SK-N-SH (cell line): ENCODE measurements at regions not wholly inside any gene's neighbourhood (a gene's known extent, or its start where the extent isn't known, plus 50 kb on each side); places are given as distances from the start of the nearest gene placed in this dataset.

ENCODE experiments used
- CTCF ChIA-PET: fragments of 300-600, 350-600 bp; formaldehyde crosslinking; extraction: SDS; loops from one replicate; lab custom pipeline; 2021; lab: Yijun Ruan, JAX
- POLR2A ChIA-PET: fragments of 350-600 bp; sonication (Branson Sonifier 250); formaldehyde crosslinking; extraction: SDS; loops from one replicate; lab custom pipeline; 2020; ENCODE audit warnings: antibody characterized with exemption, inconsistent platforms; lab: Yijun Ruan, JAX
- DNase-seq: peaks from one replicate; pipeline ENCODE4 v3.0.0; 2012
- H2AFZ ChIP-seq: fragments of 200-600 bp; sonication (generic); 2 replicates; pipeline ENCODE4 v1.8.1; 2016; ENCODE audit warnings: antibody characterized with exemption, mild to moderate bottlenecking, low read depth
- H3F3A ChIP-seq: fragments of 200-600 bp; sonication (generic); replicated peaks from 2 replicates; pipeline ENCODE3; 2016; ENCODE audit warnings: antibody characterized with exemption, mild to moderate bottlenecking; ENCODE audit not compliant: insufficient read depth
- H3K27ac ChIP-seq, 2 experiments: fragments of 200-500 bp in 1 of 2; fragments of 200-600 bp in 1 of 2; sonication (Bioruptor generic) in 1 of 2; sonication (generic), shearing (Covaris generic) in 1 of 2; 2 replicates each; pipeline versions ENCODE4 v1.5.1 to v1.6.1; 2014 to 2016; ENCODE audit warnings: low read depth in 2 of 2, inconsistent platforms in 1 of 2, low read length in 1 of 2, mild to moderate bottlenecking in 1 of 2, mixed read lengths in 1 of 2
- H3K27me3 ChIP-seq: fragments of 200-600 bp; sonication (generic), shearing (Covaris generic); 2 replicates; pipeline ENCODE4 v1.6.1; 2016; ENCODE audit warnings: mixed run types; ENCODE audit not compliant: insufficient read depth
- H3K36me3 ChIP-seq, 2 experiments: fragments of 200-500 bp in 1 of 2; fragments of 200-600 bp in 1 of 2; sonication (Bioruptor generic) in 1 of 2; sonication (generic) in 1 of 2; replicated peaks in 1 of 2; 2 replicates each; pipeline versions ENCODE3 to v1.5.1; 2014 to 2016; ENCODE audit warnings: low read length in 1 of 2, mild to moderate bottlenecking in 1 of 2; ENCODE audit not compliant: insufficient read depth in 2 of 2, control insufficient read depth in 1 of 2
- H3K4me1 ChIP-seq, 2 experiments: fragments of 200-500 bp in 1 of 2; fragments of 200-600 bp in 1 of 2; sonication (Bioruptor generic) in 1 of 2; sonication (generic), shearing (Covaris generic) in 1 of 2; 2 replicates each; pipeline versions ENCODE4 v1.5.1 to v1.6.1; 2014 to 2016; ENCODE audit warnings: low read depth in 1 of 2, low read length in 1 of 2, mixed run types in 1 of 2; ENCODE audit not compliant: insufficient read depth in 2 of 2, control insufficient read depth in 1 of 2
- H3K4me2 ChIP-seq: fragments of 200-600 bp; sonication (generic), shearing (Covaris generic); 2 replicates; pipeline ENCODE4 v1.6.1; 2017; ENCODE audit warnings: mixed run types
- H3K4me3 ChIP-seq, 2 experiments: fragments of 200-500 bp in 1 of 2; fragments of 200-600 bp in 1 of 2; sonication (Bioruptor generic) in 1 of 2; sonication (generic), shearing (Covaris generic) in 1 of 2; 2 replicates each; pipeline versions ENCODE4 v1.5.1 to v1.8.1; 2014 to 2016; ENCODE audit warnings: low read depth in 2 of 2, inconsistent platforms in 1 of 2, low read length in 1 of 2, mild to moderate bottlenecking in 1 of 2, mixed read lengths in 1 of 2, moderate library complexity in 1 of 2
- H3K79me2 ChIP-seq: fragments of 200-600 bp; sonication (generic); 2 replicates; pipeline ENCODE4 v1.8.1; 2017; ENCODE audit warnings: mild to moderate bottlenecking; ENCODE audit not compliant: insufficient read depth
- H3K9ac ChIP-seq: fragments of 200-600 bp; sonication (generic); 2 replicates; pipeline ENCODE4 v1.6.1; 2017; ENCODE audit warnings: mixed run types
- H3K9me2 ChIP-seq: fragments of 200-600 bp; sonication (generic); 2 replicates; pipeline ENCODE4 v1.6.1; 2017; ENCODE audit warnings: mixed run types
- H3K9me3 ChIP-seq: fragments of 200-600 bp; sonication (generic); 2 replicates; pipeline ENCODE4 v1.6.1; 2017; ENCODE audit warnings: mixed run types, mild to moderate bottlenecking, moderate library complexity
- H4K20me1 ChIP-seq: fragments of 200-600 bp; sonication (generic); 2 replicates; pipeline ENCODE4 v1.6.1; 2017; ENCODE audit warnings: mild to moderate bottlenecking, mixed run types; ENCODE audit not compliant: insufficient read depth
- ELF1 ChIP-seq: IDR thresholded peaks from 2 replicates; pipeline ENCODE4 v1.4.0; 2012
- FOSL2 ChIP-seq: IDR thresholded peaks from 2 replicates; pipeline ENCODE4 v1.4.0; 2012; ENCODE audit warnings: low read depth, mild to moderate bottlenecking, moderate library complexity, borderline replicate concordance
- GATA2 ChIP-seq: sonication (generic); formaldehyde crosslinking; IDR thresholded peaks from 2 replicates; pipeline ENCODE4 v1.5.0; 2020; ENCODE audit warnings: mild to moderate bottlenecking, missing genetic modification reagents
- JUND ChIP-seq: IDR thresholded peaks from 2 replicates; pipeline ENCODE4 v1.4.0; 2012
- MEF2A ChIP-seq: IDR thresholded peaks from 2 replicates; pipeline ENCODE4 v1.4.0; 2012; ENCODE audit warnings: low read depth, borderline replicate concordance
- MXI1 ChIP-seq: IDR thresholded peaks from 2 replicates; pipeline ENCODE4 v1.6.1; 2012; ENCODE audit warnings: mild to moderate bottlenecking, low read depth, low read length, improper control_type of control experiment
- NFIC ChIP-seq: IDR thresholded peaks from 2 replicates; pipeline ENCODE4 v1.4.0; 2012; ENCODE audit warnings: borderline replicate concordance
- RAD21 ChIP-seq: IDR thresholded peaks from 2 replicates; pipeline ENCODE4 v1.6.1; 2012; ENCODE audit warnings: mild to moderate bottlenecking, low read length
- RCOR1 ChIP-seq: fragments of 150-350 bp; IDR thresholded peaks from 2 replicates; pipeline ENCODE4 v1.6.1; 2017; ENCODE audit warnings: antibody characterized with exemption, low read length
- RXRA ChIP-seq: IDR thresholded peaks from 2 replicates; pipeline ENCODE4 v1.4.0; 2012; ENCODE audit warnings: low read depth, mild to moderate bottlenecking, borderline replicate concordance
- SMC3 ChIP-seq: IDR thresholded peaks from 2 replicates; pipeline ENCODE4 v1.6.1; 2012; ENCODE audit warnings: low read depth, low read length, improper control_type of control experiment
- TAF1 ChIP-seq: IDR thresholded peaks from 2 replicates; pipeline ENCODE4 v1.6.1; 2012; ENCODE audit warnings: low read depth, mild to moderate bottlenecking, low read length, moderate library complexity, borderline replicate concordance
- YY1 ChIP-seq: IDR thresholded peaks from 2 replicates; pipeline ENCODE4 v1.4.0; 2012; ENCODE audit warnings: low read depth, mild to moderate bottlenecking
- WGBS: methylation state at CpG from one replicate; pipeline ENCODE4 v1.1.6; 2017; ENCODE audit warnings: low lambda C conversion rate; 5-methylcytosine and 5-hydroxymethylcytosine counted together
- TF ChIP-seq, protein P1 (sequence below): fragments of 200-600 bp; sonication (generic); IDR thresholded peaks from 2 replicates; pipeline ENCODE4 v1.6.1; 2017; ENCODE audit warnings: antibody characterized with exemption, mild to moderate bottlenecking, moderate library complexity

DNA sequence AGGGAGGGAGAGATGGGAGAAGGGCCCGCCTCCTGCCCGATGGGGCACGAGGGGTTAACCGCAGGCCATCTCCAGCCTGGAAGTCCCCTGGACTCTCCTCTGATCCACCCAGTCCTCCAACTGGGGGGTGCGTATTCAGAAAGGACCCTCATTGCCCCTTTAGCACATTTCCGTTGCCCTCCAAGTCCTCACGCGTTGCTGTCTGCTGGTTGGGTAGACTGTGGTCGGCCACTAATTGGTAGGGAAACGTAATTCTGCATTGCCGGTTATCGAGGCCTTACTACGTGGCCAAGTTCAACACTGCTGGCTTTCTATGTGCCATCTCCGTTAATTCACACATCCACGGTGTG, 103.4 kb downstream of the FOXL1 start:
- Histone ChIP-seq H3K79me2 (no peaks in the 10 kb centered on the region), H3K9me3 (no peaks in the 10 kb centered on the region), H3K9me2 (no peaks in the 10 kb centered on the region), H3K4me3 (no peak overlapping the region), H3K4me2 (peak overlapping the region; percentile 83), H3K4me1 (peaks cover 0 to 28% of the 10 kb centered on the region in 2 experiments; a peak in 2 of 4 replicates), H3K27me3 (no peaks in the 10 kb centered on the region), H4K20me1 (no peaks in the 10 kb centered on the region), H3K27ac (peak overlapping the region in 1 of 2 experiments; percentile 99; a peak in 2 of 4 replicates), H2AFZ (peak overlapping the region; percentile 77; the same call in 1 of the 2 replicates), H3K9ac (peak overlapping the region; percentile 85), H3F3A (peaks cover 42% of the 10 kb centered on the region), H3K36me3 (no peaks in the 10 kb centered on the region)
- TF ChIP-seq MXI1 (no peak), GATA2 (CRISPR knock-in tag) (no peak), MEF2A (no peak), TAF1 (no peak), JUND (no peak), ELF1 (no peak)
- ChIA-PET CTCF (no interaction called here), POLR2A (no interaction called here)
- 89% methylated on average over 12 of the region's 15 CpGs for WGBS
- DNase-seq = no peak

- Histone ChIP-seq H3K9me2 (no peaks in the 10 kb centered on the region), H3K79me2 (no peaks in the 10 kb centered on the region), H2AFZ (no peak overlapping the region), H3F3A (peaks cover 40% of the 10 kb centered on the region), H3K9ac (peak overlapping the region; percentile 85; the same call in 1 of the 2 replicates), H3K9me3 (no peaks in the 10 kb centered on the region), H3K4me2 (peak overlapping the region; percentile 83; the same call in 1 of the 2 replicates), H3K36me3 (no peaks in the 10 kb centered on the region), H3K27ac (peak overlapping the region in 1 of 2 experiments; percentile 99; a peak in 2 of 4 replicates), H3K27me3 (no peaks in the 10 kb centered on the region), H3K4me1 (peaks cover 0 to 27% of the 10 kb centered on the region in 2 experiments; a peak in 2 of 4 replicates), H4K20me1 (no peaks in the 10 kb centered on the region), H3K4me3 (no peak overlapping the region)
- POLR2A ChIA-PET = no interaction called here
- CTCF ChIA-PET = no interaction called here
- DNase-seq = no peak
- WGBS = 84% methylated on average over 14 of the region's 14 CpGs
- TF ChIP-seq MEF2A (no peak), RCOR1 (no peak), RAD21 (no peak), RXRA (no peak), SMC3 (no peak), NFIC (no peak), JUND (no peak), FOSL2 (no peak), YY1 (no peak)
- TF ChIP-seq, protein P1, sequence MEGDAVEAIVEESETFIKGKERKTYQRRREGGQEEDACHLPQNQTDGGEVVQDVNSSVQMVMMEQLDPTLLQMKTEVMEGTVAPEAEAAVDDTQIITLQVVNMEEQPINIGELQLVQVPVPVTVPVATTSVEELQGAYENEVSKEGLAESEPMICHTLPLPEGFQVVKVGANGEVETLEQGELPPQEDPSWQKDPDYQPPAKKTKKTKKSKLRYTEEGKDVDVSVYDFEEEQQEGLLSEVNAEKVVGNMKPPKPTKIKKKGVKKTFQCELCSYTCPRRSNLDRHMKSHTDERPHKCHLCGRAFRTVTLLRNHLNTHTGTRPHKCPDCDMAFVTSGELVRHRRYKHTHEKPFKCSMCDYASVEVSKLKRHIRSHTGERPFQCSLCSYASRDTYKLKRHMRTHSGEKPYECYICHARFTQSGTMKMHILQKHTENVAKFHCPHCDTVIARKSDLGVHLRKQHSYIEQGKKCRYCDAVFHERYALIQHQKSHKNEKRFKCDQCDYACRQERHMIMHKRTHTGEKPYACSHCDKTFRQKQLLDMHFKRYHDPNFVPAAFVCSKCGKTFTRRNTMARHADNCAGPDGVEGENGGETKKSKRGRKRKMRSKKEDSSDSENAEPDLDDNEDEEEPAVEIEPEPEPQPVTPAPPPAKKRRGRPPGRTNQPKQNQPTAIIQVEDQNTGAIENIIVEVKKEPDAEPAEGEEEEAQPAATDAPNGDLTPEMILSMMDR = no peak
Measured at GRCh38 chr16:86682219-86682904, 104.0 kb downstream of the FOXL1 start.
